ENCODE measurements at regions not wholly inside any gene's neighbourhood (a gene's known extent, or its start where the extent isn't known, plus 50 kb on each side); places are given as distances from the start of the nearest gene placed in this dataset.
"Not testable (repeated sequence)": the region's sequence is repeated elsewhere in the genome, so short reads cannot be mapped to it uniquely, and the experiment has no call there.

DNA sequence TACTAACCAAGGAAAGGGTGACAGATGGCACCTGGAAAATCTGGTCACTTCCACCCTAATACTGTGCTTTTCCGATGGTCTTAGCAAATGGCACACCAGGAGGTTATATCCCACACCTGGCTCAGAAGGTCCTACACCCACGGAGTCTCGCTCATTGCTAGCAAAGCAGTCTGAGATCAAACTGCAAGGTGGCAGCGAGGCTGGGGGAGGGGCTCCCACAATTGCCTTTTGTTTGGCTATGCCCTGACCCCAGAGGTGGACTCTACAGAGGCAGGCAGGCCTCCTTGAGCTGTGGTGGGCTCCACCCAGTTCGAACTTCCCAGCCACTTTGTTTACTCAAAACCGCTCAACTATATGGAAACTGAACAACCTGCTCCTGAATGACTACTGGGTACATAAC, 50.3 kb upstream of the UGT2B15 start:
- H3K9me3 ChIP-seq (ENCODE audit: control insufficient read depth in 2 of 2, insufficient read depth in 1 of 2, low read depth in 1 of 2, low read length in 1 of 2): peaks cover 0 to 19% of the 10 kb centered on the region in 2 donors
- not testable (repeated sequence) for FAIRE-seq; H3K27ac ChIP-seq (ENCODE audit: low read depth in 1 of 3, low read length in 2 of 3); DNase-seq; H3K36me3 ChIP-seq (ENCODE audit: control insufficient read depth in 3 of 3, insufficient read depth in 2 of 3, low read depth in 1 of 3, low read length in 3 of 3); H3K4me3 ChIP-seq (ENCODE audit: low read depth in 1 of 3, low read length in 3 of 3); H3K27me3 ChIP-seq (ENCODE audit: control insufficient read depth in 3 of 3, insufficient read depth in 3 of 3, low read length in 3 of 3); H3K4me1 ChIP-seq (ENCODE audit: control insufficient read depth in 3 of 3, insufficient read depth in 2 of 3, low read depth in 1 of 3, low read length in 2 of 3)
- 87 to 90% (median 88%) methylated on average over 6 of the region's 6 CpGs for WGBS, 3 donors

DNA sequence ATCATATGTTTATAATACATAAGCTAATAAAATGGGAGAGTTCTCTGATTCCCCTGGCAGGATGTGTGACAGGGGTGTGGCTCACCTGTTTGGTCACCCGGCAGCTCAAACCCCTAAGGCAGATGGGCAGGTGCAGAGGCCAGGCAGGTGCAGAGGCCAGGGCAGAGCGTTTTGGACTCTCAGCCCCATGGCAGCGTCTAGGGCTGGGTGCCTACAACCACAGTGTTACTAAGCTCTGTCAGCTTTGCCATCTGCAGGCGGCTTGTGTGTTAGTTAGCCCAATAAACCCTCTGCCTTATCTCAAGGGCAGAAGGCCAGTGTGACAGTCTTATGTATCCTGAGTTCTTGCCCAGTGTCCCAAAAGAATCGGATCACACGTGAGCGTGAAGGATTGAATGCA, 54.0 kb upstream of the UGT2B15 start:
- H3K27me3 ChIP-seq (ENCODE audit: control insufficient read depth in 3 of 3, insufficient read depth in 3 of 3, low read length in 3 of 3): no peaks in the 10 kb centered on the region
- no peak overlapping the region for H3K4me3 ChIP-seq (ENCODE audit: low read depth in 1 of 3, low read length in 3 of 3)
- H3K27ac ChIP-seq (ENCODE audit: low read depth in 1 of 3, low read length in 2 of 3): no peak overlapping the region
- WGBS, 3 donors: 29 to 70% (median 37%) methylated on average over 7 of the region's 7 CpGs
- FAIRE-seq (no peak), DNase-seq (peak in 1 of 2 donors; percentile 72)
- H3K4me1 ChIP-seq (ENCODE audit: control insufficient read depth in 3 of 3, insufficient read depth in 2 of 3, low read depth in 1 of 3, low read length in 2 of 3): no peaks in the 10 kb centered on the region
- H3K36me3 ChIP-seq (ENCODE audit: control insufficient read depth in 3 of 3, insufficient read depth in 2 of 3, low read depth in 1 of 3, low read length in 3 of 3): peaks cover 0 to 2% (median 0%) of the 10 kb centered on the region in 3 donors
- peaks cover 0 to 23% of the 10 kb centered on the region in 2 donors for H3K9me3 ChIP-seq (ENCODE audit: control insufficient read depth in 2 of 2, insufficient read depth in 1 of 2, low read depth in 1 of 2, low read length in 1 of 2)

- WGBS, 3 donors: 86 to 90% (median 89%) methylated on average over 12 of the region's 12 CpGs
These were observed 54.5 kb upstream of the UGT2B15 start for GRCh38 chr4:68724922-68725321.

GRCh38 chr4:68732653-68733466, 62.4 kb upstream of the UGT2B15 start:
- WGBS, 3 donors: 4 to 23% (median 12%) methylated on average over 5 of the region's 5 CpGs
- Histone ChIP-seq H3K4me1 (ENCODE audit: control insufficient read depth in 3 of 3, insufficient read depth in 2 of 3, low read depth in 1 of 3, low read length in 2 of 3) (peaks cover 0 to 26% (median 3%) of the 10 kb centered on the region in 3 donors), H3K27me3 (ENCODE audit: control insufficient read depth in 3 of 3, insufficient read depth in 3 of 3, low read length in 3 of 3) (no peaks in the 10 kb centered on the region), H3K4me3 (ENCODE audit: low read depth in 1 of 3, low read length in 3 of 3) (no peak overlapping the region), H3K36me3 (ENCODE audit: control insufficient read depth in 3 of 3, insufficient read depth in 2 of 3, low read depth in 1 of 3, low read length in 3 of 3) (peaks cover 0 to 4% (median 0%) of the 10 kb centered on the region in 3 donors), H3K27ac (ENCODE audit: low read depth in 1 of 3, low read length in 2 of 3) (peak overlapping the region in 1 of 3 donors; percentile 79), H3K9me3 (ENCODE audit: control insufficient read depth in 2 of 2, insufficient read depth in 1 of 2, low read depth in 1 of 2, low read length in 1 of 2) (peaks cover 0 to 30% of the 10 kb centered on the region in 2 donors)
- no peak for FAIRE-seq
- DNase-seq: peak; percentile 89 to 93

More at GRCh38 chr4:68724922-68725321, 54.5 kb upstream of the UGT2B15 start:
- H3K27ac ChIP-seq (ENCODE audit: low read depth in 1 of 3, low read length in 2 of 3): no peak overlapping the region
- H3K4me1 ChIP-seq (ENCODE audit: control insufficient read depth in 3 of 3, insufficient read depth in 2 of 3, low read depth in 1 of 3, low read length in 2 of 3): no peaks in the 10 kb centered on the region
- no peaks in the 10 kb centered on the region for H3K27me3 ChIP-seq (ENCODE audit: control insufficient read depth in 3 of 3, insufficient read depth in 3 of 3, low read length in 3 of 3)
- no peak overlapping the region for H3K4me3 ChIP-seq (ENCODE audit: low read depth in 1 of 3, low read length in 3 of 3)
- peaks cover 0 to 2% (median 0%) of the 10 kb centered on the region in 3 donors for H3K36me3 ChIP-seq (ENCODE audit: control insufficient read depth in 3 of 3, insufficient read depth in 2 of 3, low read depth in 1 of 3, low read length in 3 of 3)
- DNase-seq (no peak), FAIRE-seq (no peak)
- H3K9me3 ChIP-seq (ENCODE audit: control insufficient read depth in 2 of 2, insufficient read depth in 1 of 2, low read depth in 1 of 2, low read length in 1 of 2): peaks cover 0 to 28% of the 10 kb centered on the region in 2 donors

- peaks cover 0 to 26% (median 3%) of the 10 kb centered on the region in 3 donors for H3K4me1 ChIP-seq (ENCODE audit: control insufficient read depth in 3 of 3, insufficient read depth in 2 of 3, low read depth in 1 of 3, low read length in 2 of 3)
- peaks cover 0 to 4% (median 0%) of the 10 kb centered on the region in 3 donors for H3K36me3 ChIP-seq (ENCODE audit: control insufficient read depth in 3 of 3, insufficient read depth in 2 of 3, low read depth in 1 of 3, low read length in 3 of 3)
- peaks cover 0 to 39% of the 10 kb centered on the region in 2 donors for H3K9me3 ChIP-seq (ENCODE audit: control insufficient read depth in 2 of 2, insufficient read depth in 1 of 2, low read depth in 1 of 2, low read length in 1 of 2)
- WGBS, 3 donors: 10 to 43% (median 19%) methylated on average over 1 of the region's 1 CpG
- H3K27me3 ChIP-seq (ENCODE audit: control insufficient read depth in 3 of 3, insufficient read depth in 3 of 3, low read length in 3 of 3): no peaks in the 10 kb centered on the region
- no peak overlapping the region for H3K4me3 ChIP-seq (ENCODE audit: low read depth in 1 of 3, low read length in 3 of 3)
- DNase-seq: peak; percentile 33
- no peak for FAIRE-seq
- H3K27ac ChIP-seq (ENCODE audit: low read depth in 1 of 3, low read length in 2 of 3): peak overlapping the region in 2 of 3 donors; percentile 41 to 79
These were observed 63.6 kb upstream of the UGT2B15 start for GRCh38 chr4:68734095-68734494.

DNA sequence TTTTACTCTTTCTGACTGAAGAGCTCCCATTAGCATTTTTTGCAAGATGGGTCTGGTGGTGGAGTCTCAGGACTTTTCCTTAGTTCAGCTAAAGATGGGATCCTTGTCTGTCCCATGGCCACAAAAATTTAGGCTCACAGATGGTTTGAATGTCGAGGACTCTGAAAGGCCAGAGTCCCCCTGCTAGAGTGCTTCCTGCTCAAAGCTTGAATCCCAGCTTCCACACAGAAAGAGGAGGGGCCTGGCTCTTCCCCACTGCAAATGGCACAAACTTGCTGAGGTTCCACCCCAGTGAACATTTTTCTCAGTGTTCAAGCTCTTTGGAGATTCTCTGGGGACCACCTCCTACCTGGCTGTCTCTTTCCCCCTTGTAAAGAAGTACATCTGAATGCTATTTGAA, 64.7 kb upstream of the UGT2B15 start:
- H3K27ac ChIP-seq (ENCODE audit: low read depth in 1 of 3, low read length in 2 of 3): peak overlapping the region in 1 of 3 donors; percentile 79
- no peak overlapping the region for H3K4me3 ChIP-seq (ENCODE audit: low read depth in 1 of 3, low read length in 3 of 3)
- H3K36me3 ChIP-seq (ENCODE audit: control insufficient read depth in 3 of 3, insufficient read depth in 2 of 3, low read depth in 1 of 3, low read length in 3 of 3): peaks cover 0 to 4% (median 0%) of the 10 kb centered on the region in 3 donors
- 11 to 39% (median 29%) methylated on average over 1 of the region's 1 CpG for WGBS, 3 donors
- DNase-seq (peak in 1 of 2 donors; percentile 24), FAIRE-seq (no peak)
- H3K9me3 ChIP-seq (ENCODE audit: control insufficient read depth in 2 of 2, insufficient read depth in 1 of 2, low read depth in 1 of 2, low read length in 1 of 2): peaks cover 0 to 33% of the 10 kb centered on the region in 2 donors
- no peaks in the 10 kb centered on the region for H3K27me3 ChIP-seq (ENCODE audit: control insufficient read depth in 3 of 3, insufficient read depth in 3 of 3, low read length in 3 of 3)
- H3K4me1 ChIP-seq (ENCODE audit: control insufficient read depth in 3 of 3, insufficient read depth in 2 of 3, low read depth in 1 of 3, low read length in 2 of 3): peaks cover 0 to 26% (median 3%) of the 10 kb centered on the region in 3 donors

- Histone ChIP-seq H3K4me3 (ENCODE audit: low read depth in 1 of 3, low read length in 3 of 3) (no peak overlapping the region), H3K27ac (ENCODE audit: low read depth in 1 of 3, low read length in 2 of 3) (no peak overlapping the region), H3K27me3 (ENCODE audit: control insufficient read depth in 3 of 3, insufficient read depth in 3 of 3, low read length in 3 of 3) (no peaks in the 10 kb centered on the region), H3K36me3 (ENCODE audit: control insufficient read depth in 3 of 3, insufficient read depth in 2 of 3, low read depth in 1 of 3, low read length in 3 of 3) (peaks cover 0 to 2% (median 0%) of the 10 kb centered on the region in 3 donors), H3K9me3 (ENCODE audit: control insufficient read depth in 2 of 2, insufficient read depth in 1 of 2, low read depth in 1 of 2, low read length in 1 of 2) (peaks cover 0 to 18% of the 10 kb centered on the region in 2 donors), H3K4me1 (ENCODE audit: control insufficient read depth in 3 of 3, insufficient read depth in 2 of 3, low read depth in 1 of 3, low read length in 2 of 3) (peaks cover 0 to 25% (median 3%) of the 10 kb centered on the region in 3 donors)
- no peak for DNase-seq
- no peak for FAIRE-seq
- WGBS, 3 donors: 86 to 100% (median 90%) methylated on average over 1 of the region's 1 CpG
These were observed 66.4 kb upstream of the UGT2B15 start for GRCh38 chr4:68736813-68737212.

DNA sequence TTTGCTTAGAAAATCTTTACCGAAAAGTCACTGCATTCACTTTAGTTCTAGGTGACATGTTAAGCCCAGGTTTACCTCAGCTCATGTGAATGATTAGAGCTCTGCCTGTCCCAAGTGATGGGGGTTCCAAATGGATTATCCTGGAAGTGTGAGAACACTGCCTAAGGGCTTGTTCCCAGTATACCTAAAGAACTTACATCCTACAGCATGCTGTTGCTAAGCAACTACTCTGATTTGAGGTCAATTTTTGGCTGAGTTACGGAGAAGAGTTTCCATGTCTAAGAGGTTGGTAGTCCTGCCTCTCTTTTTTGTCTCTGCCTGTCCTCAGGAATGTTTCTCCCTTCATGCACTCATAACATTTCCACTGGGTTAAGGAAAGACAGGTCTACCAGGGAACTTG, 67.6 kb upstream of the UGT2B15 start:
- DNase-seq (no peak), FAIRE-seq (no peak)
- H3K4me3 ChIP-seq (ENCODE audit: low read depth in 1 of 3, low read length in 3 of 3): no peak overlapping the region
- peaks cover 0 to 16% of the 10 kb centered on the region in 2 donors for H3K9me3 ChIP-seq (ENCODE audit: control insufficient read depth in 2 of 2, insufficient read depth in 1 of 2, low read depth in 1 of 2, low read length in 1 of 2)
- 87 to 94% (median 91%) methylated on average over 2 of the region's 2 CpGs for WGBS, 3 donors
- peaks cover 0 to 22% (median 3%) of the 10 kb centered on the region in 3 donors for H3K4me1 ChIP-seq (ENCODE audit: control insufficient read depth in 3 of 3, insufficient read depth in 2 of 3, low read depth in 1 of 3, low read length in 2 of 3)
- peaks cover 0 to 2% (median 0%) of the 10 kb centered on the region in 3 donors for H3K36me3 ChIP-seq (ENCODE audit: control insufficient read depth in 3 of 3, insufficient read depth in 2 of 3, low read depth in 1 of 3, low read length in 3 of 3)
- no peaks in the 10 kb centered on the region for H3K27me3 ChIP-seq (ENCODE audit: control insufficient read depth in 3 of 3, insufficient read depth in 3 of 3, low read length in 3 of 3)
- no peak overlapping the region for H3K27ac ChIP-seq (ENCODE audit: low read depth in 1 of 3, low read length in 2 of 3)
